GM18519 (cell line): ENCODE measurements at regions not wholly inside any gene's neighbourhood (a gene's known extent, or its start where the extent isn't known, plus 50 kb on each side); places are given as distances from the start of the nearest gene placed in this dataset.

Source experiments
- ATAC-seq: cut with Tn5 transposase; IDR thresholded peaks from one replicate; pipeline ENCODE4 v1.9.1; 2021; ENCODE audit warnings: mild to moderate bottlenecking, moderate library complexity; ENCODE audit not compliant: unreplicated experiment, low FRiP score

DNA sequence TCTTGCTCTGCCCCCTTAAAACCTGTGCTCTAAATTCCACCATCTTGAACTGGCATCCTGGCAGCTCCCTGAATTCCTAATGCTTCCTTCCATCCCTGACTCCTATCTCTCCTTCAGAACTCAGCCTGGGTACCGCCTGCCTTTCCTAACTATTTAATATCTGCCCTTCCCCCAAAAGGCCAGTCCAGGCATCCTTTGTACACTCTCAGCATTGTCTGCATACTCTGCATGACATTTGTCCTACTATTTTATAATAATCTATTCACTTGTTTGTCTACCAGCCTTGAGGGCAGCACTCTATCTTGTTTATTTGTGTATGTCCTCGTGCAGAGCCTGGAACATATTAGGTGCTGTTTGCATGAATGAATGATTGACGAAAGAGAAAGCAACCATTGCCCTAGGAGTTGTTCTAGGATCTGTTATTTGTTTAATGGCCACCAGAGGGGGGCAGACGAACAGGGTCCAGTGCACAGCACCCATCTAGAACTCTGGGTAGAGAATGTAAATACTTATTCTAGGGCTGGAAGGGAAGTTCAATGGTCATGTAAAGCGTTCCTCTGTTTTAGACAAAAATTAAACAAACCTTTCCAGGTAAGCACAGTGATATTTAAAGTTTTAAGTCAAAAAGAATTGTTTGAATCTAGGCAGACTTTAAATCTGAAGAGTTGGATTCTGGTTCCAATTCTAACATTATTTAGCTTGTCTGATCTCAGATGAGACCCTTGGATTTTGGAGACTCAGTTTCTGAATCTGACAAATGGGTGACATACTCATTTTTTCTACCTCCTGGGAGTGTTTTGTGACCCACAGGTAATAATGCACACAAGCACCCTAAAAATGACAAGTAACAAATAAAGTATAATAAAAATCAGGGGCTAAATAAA is 125.8 kb upstream of the GALNT15 start:
- ATAC-seq: peak; percentile 95

DNA sequence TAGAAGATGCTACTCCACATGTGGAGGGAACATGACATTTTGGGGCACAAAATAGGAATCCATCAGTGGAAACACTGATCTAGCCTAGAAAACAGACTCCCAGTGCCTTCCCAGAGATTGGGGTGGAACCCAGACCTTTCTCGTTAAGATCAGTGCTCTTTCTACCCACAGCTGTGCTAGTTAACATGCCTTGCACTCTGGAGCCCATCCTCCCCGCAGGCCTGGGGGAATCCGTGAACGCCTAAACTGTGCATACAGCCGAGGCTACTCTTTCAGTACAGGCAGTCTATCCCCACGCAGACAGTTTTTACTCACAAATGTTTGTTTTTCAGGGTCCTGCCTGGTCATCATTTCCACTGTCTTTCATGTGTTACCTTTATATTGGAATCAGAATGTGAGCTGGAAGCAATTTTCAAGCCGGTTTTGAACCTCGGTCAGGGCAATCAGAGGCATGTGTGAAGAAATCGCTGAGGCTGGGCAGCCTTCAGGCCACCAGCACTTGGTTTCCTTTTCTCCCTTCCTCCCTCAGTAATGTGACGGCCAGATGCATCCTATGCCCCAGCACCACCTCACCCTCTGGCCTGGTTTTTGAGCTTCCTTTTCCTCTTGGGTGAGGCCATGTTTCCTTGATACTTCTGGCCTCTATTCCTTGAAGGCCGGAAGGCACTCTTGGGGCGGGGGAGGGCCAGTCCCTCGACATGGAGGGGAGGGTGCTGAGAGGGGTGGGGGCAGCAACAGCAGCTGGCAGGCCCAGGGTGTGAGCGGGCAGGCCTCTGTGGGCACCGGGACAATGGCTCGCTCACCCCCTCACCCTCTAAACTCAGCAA is 123.6 kb upstream of the GALNT15 start:
- ATAC-seq: no peak

DNA sequence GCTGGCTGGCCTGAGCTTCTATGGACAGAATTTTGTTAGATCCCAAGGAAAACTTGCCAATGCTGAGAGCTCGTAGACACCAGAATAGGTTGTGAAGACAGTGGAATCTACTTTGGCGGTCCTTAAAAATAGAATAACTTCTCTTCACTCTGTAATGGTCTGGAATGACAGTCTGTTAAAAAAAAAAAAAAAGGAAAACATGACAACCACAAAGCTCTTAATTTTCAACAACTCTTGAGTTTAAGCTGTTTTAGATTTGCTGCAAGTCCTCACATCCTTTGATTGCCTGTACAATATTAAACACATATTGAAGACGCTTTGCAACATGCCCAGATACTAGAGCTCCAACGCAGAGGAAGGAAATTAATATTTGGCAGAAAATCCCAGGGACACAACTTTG is 122.8 kb upstream of the GALNT15 start:
- no peak for ATAC-seq

DNA sequence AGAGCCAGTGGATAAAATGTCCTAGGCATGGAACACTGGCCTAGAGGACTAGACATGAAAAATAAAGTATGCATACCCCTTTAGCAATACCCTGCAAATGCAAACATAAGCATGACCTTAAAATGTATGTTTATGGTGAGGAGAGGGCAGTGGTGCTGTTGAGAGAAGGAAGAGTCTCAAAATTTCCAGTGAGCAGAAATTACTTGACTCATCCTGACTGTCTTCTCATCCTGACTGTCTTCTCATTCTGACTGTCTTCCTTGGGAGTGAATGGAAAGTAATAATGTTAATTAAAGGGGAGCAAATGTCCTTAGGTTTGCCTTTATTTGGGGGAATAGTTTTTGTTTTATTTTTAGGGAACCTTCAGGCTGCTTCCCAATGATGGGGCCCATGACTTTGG is 121.5 kb upstream of the GALNT15 start:
- no peak for ATAC-seq

DNA sequence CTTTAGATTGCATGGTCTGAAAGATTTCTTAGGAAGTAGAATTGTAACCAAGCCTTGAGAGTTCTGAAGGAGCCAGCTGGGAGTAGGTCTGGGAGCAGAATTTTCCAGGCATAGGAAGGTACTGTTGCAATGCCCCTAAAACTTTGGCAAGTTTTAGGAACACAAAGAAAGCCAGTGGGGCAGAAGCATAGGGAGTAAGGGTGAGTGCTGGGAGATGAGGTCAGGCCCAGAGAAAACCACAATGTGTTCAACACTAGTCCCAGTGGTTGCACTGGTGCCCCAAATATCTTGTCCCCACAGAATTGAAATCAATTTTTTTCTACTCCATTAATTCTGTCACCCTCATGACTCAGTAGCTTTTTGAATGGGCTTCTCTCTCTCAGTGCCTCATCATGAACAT is 120.7 kb upstream of the GALNT15 start:
- ATAC-seq: no peak

DNA sequence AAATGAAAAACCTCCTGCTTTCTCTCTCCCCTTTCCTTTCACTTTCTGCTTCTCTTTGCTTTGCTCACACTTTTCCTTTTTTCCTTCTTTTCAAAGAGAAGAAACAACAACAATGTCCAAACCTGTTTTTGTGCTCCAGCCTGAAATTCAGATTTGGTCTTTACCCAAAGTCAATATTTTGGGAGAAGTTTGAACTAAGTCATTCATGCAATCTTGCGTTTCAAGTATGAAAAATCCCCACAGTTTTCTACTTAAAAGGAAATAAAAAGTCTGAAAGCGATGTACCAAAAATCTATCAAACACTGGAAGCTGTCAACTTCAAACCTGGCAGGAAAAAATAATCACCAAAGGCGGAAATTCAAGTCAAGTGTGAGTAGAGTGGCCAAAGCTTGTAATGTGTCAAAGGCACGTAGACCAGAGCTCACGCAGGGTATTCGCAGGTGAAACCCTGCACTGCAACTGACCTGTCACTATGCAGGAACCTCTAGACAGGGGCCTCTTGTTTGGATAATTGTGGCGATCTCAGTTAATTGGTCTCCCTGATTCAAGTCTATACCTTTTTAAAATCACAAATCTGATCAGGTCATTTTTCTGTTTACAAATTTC is 118.8 kb upstream of the GALNT15 start:
- no peak for ATAC-seq

DNA sequence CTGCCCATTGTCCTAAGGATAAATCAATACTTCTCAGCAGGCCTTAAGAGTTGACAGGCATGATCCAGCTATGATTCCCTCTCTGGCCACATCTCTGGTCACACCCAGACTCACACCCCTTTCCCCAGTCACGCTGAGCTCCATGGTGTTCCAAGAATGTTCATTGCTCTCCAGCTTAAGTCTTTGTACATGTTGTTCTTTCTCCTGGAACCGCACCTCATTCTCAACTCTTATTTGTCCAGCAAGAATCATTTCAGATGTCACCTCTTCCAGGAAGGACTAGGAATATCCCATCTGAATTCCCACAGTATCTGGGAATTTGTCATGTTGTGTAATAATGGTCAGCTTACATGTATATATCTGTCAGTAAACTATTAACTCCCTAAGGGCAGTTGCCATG is 118.3 kb upstream of the GALNT15 start:
- no peak for ATAC-seq

DNA sequence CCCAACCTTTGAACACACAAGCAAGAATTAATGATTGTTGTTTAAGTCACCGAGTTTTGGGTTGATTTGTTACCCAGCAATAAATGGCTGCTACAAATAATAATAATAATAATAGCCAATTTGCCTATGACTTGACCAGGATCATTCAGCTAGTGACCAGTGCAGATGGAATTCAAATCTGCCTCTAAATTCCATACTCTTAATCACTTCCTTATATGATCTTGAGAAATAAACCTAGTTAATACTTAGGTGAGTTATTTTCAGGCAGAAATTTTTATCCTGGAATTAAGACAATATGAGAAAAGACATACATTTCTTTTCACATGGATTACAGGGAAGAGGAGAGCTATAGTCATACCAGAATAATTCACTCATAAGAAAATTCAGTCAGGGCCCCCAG is 116.0 kb upstream of the GALNT15 start:
- no peak for ATAC-seq

DNA sequence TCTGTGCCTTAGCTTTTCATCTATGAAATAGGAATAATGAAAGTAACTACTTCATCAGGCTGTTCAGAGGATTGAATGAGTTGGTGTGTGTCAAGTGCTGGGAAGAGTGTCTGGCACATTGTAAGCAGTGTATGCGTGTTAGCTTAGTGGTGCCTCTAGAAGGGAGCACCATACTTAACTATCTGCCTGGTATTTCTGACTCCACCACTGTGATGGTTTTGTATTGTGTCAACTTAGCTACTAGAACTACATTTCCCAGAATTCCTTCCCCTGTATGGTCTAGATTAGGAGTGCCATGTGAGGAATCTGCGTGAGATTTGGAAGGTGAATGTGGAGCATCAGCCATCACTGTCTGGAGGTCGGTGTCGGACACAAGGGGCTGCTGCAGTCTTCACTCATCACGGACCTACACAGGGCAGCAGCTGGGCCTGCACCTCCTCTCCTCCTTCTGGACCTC is 115.4 kb upstream of the GALNT15 start:
- no peak for ATAC-seq

DNA sequence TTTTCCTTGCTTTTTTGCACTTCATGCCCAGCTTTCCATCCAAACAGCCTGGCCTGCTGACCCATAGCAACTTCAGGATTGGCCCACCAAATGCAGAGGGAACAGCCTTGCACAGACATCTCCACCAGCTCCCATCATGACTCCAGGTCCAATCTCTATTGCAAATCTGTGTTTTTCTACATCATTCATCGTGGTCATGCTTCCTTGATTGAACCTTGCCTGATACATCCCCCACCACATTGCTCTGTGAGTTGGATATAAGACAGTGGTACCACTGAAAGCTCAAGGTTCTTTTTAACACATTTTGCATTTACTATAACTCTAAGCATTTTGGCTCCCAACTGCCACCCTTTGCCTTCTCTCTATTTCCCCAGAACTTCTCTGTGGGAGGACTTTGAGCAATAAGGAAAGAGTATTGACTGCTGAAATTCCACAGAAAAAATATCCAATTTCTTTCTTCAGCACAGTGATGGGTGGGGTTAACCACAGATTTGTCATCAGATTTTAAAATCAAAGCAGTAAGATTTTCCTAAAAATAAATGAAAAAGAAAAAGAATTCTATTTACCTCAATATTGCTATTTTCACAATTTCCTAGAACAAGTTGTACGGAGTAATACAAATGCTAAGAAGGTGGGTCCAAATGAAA is 114.6 kb upstream of the GALNT15 start:
- ATAC-seq: no peak

DNA sequence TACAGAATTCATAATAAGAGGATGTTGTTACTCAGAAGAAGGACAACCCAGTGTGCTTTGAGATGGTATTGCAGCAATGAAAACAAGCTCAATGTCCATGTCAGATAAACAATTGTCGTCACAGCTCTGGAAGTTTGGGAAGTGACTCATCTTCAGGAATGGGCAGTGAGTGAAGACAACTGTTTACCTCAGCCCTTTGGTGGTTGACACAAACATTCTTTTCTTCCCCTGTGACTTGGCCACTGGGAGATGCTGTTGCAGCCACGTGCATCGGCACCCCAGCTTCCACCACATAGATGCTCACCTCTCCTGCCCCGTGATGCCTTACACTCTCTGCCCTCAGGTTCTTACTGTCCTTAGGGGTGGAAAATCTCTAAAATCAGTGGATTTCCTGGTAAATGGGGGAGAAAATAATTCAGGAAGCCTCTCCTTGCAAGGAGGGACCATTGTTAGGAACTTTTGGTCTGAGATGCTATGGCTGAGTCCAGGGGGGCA is 114.1 kb upstream of the GALNT15 start:
- no peak for ATAC-seq

DNA sequence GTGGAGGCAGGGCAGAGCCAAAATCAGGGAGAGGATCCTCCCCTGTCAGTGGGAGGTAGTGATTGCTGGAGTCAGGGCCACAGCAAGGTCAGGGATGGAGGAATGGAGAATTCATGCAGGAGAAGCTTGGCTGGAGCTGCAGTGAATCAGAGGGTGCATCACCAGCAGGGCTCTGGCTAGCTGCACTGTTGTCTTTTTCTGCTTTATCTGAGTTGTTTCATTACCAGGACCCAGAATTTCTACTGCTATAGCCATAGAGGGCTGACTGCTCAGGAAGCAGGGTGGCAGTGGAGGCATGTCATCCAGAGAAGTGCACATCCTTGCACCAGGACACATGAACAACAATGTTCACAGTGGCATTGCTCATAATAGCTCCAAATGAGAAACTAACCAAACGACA is 113.5 kb upstream of the GALNT15 start:
- no peak for ATAC-seq

DNA sequence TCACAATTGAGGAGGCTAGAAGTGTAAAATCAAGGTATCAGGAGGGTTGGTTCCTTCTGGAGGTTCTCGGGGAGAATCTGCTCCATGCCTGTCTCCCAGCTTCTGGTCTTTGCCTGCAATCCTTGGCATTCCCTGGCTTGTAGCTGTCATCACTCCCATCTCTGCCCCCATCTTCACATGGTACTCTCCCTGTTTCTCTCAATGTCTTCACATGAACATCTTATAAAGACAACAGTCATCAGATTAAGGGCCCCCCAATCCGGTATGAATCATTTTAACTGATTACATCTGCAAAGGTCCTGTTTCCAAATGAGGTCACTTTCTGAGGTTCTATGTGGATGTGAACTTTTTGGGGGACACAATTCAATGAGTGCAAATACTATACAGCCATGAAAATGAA is 113.0 kb upstream of the GALNT15 start:
- ATAC-seq: no peak

DNA sequence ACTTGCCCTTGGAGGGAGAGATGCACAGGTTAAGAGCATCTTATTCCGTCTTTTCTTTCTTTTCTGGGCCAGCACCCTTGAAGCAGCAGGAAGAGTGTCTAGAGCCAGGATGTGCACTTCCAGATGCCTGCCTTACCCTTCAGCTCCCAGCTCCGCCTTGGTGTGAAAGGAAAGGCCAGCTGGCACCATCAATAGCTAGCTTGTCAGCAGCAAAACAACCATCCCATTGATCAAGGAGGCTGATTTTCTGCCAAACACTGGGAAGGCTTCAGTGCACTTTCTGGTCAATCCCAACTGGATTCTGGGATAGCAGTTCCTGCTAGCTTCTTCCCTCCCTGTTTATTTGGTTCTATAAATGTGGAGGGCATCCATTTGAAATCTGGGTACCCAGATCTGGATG is 110.9 kb upstream of the GALNT15 start:
- no peak for ATAC-seq

DNA sequence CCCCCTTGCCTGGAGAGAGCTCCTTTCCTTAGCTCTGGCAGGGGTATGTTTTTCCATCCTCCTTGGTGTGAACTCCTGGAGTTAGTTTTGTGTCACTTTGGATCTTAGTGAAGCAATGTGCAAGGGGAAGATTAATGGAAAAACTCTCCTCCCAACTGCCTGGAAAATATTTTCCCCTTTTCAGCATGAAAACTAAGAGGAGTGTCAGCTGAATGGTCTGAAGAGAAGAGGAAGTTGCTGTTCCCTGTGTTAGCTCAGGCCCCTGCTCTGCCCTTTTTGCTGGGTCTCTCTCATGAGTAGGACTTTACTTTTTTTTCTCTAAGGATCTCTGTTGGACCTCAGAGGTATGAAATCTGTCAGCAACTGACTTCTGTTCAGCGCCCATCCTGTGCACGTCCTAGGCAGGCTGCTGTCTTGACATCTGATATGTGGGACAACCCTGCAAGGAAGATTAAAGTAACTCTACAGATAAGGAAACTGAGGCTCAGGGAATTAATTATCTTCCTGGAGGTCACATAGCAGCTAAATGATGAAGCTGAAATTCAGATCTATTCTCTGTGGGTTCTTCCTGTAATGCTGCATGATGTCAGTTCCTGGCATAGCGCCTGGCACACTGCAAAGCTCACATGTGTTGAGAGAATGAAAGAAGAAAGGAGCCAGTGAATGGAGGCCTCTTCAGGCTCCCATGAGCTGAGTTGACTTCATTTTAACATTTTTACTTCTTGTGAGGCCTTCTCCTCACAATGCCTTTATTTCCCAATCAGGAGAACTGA is 109.7 kb upstream of the GALNT15 start:
- ATAC-seq: no peak

DNA sequence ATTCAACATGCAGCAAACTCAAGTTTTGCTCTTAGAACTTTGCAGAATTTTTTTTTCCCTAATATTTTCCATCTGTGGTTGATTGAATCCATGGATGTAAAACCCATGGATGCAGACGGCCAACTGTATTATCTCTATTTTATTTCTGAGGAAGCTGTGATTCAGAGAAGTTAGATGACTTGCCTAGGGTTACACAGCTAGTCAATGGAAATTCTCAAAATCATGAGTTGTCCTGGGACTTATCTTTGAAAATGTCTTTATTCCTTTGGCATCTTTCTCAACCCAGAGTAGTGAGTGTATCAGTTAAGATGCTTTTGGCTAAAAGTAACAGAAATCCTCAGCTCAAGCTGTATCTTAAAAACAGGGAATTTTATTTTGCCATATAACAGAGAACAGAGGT is 107.9 kb upstream of the GALNT15 start:
- no peak for ATAC-seq

DNA sequence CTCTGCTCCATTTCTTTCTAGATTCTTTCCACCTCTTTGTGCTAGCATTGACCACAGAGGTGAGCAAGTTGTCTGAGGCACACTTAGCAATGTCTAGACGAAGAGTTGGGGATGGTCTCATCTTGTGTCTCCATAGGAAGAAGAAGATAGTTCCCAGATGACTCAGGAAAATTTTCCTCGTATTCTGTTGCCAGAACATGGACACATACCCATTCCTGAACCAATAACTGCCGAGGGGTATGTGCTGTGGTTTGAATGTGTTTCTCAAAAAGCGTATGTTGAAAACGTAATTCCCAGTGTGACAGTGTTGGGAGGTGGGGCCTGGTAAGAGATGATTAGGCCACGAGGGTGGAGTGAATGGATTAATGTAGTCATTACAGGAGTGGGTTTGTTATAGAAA is 107.5 kb upstream of the GALNT15 start:
- no peak for ATAC-seq

DNA sequence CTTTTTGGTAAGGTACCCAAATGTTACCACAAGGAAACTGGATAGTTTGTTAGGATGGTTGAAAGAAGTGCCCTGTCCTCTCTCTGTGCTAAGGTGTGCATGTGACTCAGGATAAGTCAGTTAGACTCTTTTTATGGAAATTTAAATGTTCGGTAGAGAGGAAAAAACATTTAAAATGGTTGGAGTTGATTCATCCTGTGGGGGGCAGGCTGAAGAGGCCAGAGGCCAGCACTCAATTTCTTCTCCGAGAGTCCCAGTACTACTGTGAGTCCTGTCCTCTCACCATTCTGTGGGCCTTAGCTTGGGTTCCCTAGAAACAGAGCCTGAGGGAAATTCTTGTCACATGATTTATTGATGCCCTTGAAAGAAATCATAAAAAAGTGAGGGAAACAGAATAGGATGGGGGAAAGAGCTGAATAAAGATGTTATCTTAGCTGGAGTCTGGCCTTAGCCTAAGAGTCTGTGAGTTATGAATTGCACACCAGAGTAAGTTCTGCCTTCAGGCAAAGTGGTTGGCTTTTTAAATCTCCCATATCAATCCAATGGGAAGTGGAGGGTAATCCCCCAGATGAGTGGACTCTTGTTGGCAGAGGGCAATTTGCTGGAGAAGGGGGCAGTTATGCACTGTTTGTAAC is 106.5 kb upstream of the GALNT15 start:
- no peak for ATAC-seq

DNA sequence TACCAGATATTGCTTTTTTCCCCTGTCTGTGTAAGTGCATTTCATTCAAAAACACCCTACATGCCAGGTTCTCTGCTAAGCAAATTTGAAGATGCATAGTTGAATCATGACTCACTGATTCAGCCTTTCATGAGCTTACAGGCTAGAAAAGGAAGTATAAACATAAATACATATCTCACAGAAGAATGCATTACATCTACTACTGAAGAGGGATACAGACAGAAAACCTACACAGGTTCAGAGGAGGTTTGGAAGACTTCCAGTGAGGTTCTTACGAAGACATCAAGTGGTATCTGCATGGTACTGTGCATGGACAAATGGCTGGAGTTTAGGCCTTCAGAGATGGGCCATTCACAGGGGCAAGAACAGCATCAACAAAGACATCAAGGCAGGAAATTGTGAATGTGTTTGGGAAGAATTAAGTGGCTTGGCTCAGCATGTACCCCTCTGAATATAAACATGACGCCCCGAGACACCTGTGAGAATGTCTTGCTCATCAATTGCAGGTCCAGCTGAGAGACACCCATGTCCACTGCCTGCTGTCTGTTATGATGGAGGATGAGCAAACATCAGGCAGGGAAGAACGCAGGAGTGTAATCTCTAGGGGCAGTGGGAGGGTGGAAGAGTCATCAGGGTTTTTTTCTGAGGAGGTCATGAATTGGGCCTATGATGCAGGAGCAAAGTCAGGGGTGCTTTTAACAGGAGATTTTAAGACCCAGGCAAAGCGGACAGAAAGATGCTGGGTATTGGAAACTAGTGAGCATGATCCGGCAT is 105.1 kb upstream of the GALNT15 start:
- ATAC-seq: no peak
